HG03571 (cell line): ENCODE measurements at regions not wholly inside any gene's neighbourhood (a gene's known extent, or its start where the extent isn't known, plus 50 kb on each side); places are given as distances from the start of the nearest gene placed in this dataset.
"Not testable (repeated sequence)": the region's sequence is repeated elsewhere in the genome, so short reads cannot be mapped to it uniquely, and the experiment has no call there.

Source experiments
- ATAC-seq: cut with Tn5 transposase; IDR thresholded peaks from one replicate; pipeline ENCODE4 v1.9.1; 2021; ENCODE audit not compliant: unreplicated experiment

GRCh38 chr13:26896986-26897668 lies 136.5 kb upstream of the GPR12 start:
- ATAC-seq: no peak

GRCh38 chr13:26895808-26896466 lies 135.4 kb upstream of the GPR12 start:
- no peak for ATAC-seq

- ATAC-seq: no peak
Observed at GRCh38 chr13:26895081-26895807, 134.7 kb upstream of the GPR12 start.

- ATAC-seq: no peak
Observed at GRCh38 chr13:26888632-26889031, 128.0 kb upstream of the GPR12 start.

DNA sequence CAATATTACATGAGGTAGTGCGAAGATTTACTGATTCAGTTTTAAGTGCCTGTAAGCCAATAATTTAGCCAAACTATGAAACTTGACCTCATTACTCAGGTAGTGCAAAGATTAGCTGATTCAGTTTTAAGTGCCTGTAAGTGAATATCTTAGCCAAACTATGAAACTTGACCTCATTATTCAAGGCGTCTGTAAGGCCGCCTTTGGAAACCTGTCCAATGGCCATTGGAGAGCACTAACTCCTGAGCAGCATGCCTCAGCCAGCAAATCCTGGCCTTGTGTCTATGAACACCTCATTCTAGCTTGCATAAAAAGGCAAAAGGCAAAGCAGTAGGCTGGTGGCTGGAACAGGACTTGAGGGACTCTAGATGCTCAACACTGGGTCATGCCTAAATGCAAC lies 127.0 kb upstream of the GPR12 start:
- ATAC-seq: no peak

DNA sequence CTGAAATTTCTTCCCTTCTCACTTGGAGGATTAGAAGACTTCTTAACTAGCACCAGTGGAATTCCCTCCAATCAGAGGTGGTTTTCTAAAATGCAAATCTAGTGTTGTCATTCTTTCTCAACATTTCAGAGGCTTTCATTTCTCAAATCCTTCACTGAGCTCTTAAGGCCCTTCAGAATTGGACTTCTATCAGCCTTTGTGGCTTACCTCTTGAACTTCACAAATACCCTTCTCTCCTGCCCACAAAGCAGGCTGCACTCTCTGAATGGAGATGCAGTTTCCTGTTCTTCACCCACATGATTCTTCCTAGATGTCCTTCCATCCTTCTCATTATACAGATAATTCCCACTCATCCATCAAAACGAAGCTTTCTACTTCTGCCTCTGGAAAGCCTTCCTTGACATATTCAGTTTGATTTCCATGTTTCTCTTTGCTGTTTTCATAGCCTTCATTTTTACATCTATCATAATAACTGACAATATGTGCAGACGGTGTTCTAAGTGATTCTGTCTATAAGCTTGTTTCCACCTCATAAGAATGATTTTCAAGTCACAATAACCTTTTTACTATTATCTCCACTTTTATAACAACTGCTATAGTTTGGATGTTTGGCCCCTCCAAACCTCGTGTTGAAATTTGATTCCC lies 123.1 kb upstream of the GPR12 start:
- ATAC-seq: no peak

DNA sequence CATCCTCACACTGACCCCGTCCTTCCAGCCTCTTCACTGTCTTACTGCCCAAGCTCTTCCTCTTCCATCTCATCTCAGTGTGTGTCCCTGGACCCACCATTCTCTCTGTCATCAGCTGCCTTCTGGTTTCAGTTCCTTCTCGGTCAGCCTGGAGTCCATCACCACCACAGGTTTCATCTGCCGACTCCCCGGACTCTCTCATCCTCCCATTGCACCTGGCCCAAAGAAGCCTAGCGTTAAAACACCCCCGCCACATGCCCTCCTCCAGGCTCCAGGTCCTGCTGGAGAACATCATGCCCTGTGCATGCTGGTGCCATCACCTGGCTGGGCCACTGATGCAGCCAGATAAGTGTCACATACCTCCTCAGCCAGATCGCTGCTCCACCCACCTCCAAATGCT lies 122.1 kb upstream of the GPR12 start:
- ATAC-seq: no peak

DNA sequence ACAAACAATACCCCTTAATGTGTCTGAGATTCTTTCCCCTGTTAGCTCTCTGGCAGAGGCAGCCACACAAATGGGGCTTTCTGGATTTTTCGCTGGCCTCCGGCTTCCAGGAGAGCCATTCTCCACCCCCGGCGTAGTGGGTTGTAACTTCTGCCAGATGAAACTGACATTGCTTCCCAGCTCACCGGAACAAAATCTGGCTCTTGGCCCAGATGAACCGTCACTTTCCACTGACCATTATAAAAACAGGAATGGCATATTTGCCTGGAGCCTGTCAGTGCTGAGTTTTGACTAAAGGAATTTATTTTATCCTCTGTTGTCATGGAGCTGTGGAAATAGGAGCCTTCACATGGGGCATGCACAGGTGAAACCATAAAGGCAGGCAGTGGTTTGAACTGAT lies 120.6 kb upstream of the GPR12 start:
- ATAC-seq: no peak

- no peak for ATAC-seq
Observed at GRCh38 chr13:26880735-26881134, 120.1 kb upstream of the GPR12 start.

GRCh38 chr13:26878438-26878837 lies 117.9 kb upstream of the GPR12 start:
- no peak for ATAC-seq

DNA sequence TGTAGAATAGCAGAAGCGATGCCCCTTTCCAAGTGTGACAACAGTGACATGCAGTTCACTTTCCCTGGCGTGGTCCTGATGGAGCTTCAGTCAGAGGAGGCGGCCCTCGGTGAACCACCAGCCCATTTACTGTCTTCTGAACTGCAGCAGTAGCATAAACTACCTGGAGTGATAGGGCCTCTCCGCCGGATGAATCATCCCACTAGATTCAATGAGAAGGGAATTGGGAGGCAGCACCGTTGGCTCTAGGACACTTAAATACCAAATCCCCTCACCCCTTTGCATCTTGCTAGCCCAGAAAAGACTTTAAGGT lies 112.8 kb upstream of the GPR12 start:
- ATAC-seq: no peak

- no peak for ATAC-seq
Observed at GRCh38 chr13:26872525-26873385, 112.2 kb upstream of the GPR12 start.

DNA sequence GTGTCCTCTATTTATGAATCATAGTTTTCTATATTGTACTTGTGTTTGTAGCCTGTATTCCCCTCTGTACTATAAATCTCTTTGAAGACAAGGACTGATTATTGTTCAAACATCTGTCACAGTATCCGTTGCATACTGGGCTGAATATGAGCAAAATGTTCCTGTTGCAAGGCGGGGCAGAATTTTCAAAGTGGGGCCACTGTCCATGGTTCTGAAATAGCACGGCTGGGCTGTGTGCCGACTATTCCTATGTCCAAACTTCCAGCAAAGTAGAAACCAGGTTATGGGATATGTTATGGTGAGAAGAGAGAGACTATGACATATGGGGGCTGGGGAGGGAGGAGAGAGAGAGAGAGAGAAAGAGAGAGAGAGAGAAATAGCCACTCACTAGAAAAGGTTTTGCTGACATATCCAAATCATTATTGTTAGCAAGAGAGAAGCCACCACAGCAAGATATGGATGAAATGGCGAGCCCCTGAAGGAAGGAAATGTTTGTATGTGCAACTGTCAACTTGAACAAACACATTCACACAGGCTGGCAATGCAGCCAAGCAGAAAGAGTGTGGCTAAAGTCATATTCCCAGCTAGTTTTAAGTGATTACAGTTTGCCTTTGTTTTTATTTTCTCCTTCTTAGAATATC lies 107.0 kb upstream of the GPR12 start:
- ATAC-seq: no peak

GRCh38 chr13:26864576-26864975 lies 104.0 kb upstream of the GPR12 start:
- ATAC-seq: no peak

- ATAC-seq: no peak
Observed at GRCh38 chr13:26861941-26862340, 101.4 kb upstream of the GPR12 start.

GRCh38 chr13:26855921-26856320 lies 95.3 kb upstream of the GPR12 start:
- ATAC-seq: no peak

DNA sequence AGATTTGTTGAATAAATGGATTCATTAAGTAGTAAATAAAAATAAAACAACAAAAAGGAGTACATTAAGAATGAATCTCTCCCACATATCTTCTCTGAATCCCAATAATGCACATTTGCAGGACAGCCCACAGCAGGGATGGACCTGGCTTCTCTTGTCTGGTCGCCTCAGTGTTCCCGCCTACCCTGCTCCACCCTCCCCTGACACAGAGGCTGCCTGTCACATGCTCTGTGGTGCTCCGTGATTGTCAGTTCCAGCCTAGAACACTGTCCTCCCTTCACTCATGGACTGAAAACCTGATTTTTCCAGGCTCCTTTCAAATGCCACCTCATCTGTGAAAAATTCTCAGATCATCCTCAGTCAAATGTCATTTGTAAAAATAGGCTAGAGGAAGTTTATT lies 94.5 kb upstream of the GPR12 start:
- ATAC-seq: no peak

DNA sequence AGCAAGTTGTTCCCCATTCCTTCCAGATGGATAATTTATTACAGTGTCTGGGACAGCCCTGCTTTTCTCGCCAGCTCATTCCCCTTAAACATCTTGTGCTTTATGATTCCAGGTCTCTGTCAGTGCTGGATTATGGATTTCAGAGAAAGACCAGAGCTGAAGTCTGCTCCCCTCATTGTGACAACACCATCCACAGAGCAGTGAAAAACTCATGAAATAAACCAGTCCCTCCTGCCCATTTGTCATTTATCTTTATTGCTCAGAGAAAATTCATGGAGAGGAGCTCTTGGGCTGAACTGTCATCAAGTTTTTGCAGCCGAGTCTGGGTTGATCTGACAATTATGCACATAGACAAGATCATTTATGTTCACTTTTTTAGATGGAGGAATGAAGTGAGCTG lies 92.7 kb upstream of the GPR12 start:
- no peak for ATAC-seq

DNA sequence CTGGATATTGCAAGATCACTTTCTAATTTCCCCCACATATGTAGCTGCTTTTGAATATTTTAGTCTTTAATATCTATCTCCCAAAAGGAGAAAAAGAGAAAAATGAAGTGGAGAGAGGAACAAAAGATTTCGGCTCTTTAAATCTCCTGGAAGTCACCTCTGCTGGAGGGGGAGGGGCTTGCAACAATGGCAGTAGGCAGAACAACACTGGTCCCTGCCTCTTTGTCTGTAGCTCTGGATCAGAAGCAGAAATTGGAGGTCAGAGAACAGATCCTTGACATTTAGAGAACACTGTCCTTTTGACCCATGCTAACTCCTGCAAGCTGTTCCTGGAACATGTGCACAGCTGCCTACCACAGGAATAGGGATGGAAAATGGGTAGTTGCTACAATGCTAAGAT lies 86.7 kb upstream of the GPR12 start:
- ATAC-seq: no peak

DNA sequence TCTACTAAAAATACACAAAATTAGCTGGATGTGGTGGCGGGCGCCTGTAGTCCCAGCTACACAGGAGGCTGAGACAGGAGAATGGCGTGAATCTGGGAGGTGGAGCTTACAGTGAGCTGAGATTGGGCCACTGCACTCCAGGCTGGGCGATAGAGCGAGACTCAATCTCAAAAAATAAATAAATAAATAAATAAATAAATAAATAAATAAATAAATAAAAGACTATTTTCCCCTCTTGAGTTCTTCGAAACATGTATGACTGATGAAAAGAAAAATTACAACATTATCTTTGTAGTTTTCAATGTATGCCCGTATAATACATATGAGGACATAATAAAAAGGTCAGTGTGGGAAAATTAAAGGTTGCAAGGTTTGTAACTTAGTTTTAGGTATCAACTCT lies 84.5 kb upstream of the GPR12 start:
- not testable (repeated sequence) for ATAC-seq

DNA sequence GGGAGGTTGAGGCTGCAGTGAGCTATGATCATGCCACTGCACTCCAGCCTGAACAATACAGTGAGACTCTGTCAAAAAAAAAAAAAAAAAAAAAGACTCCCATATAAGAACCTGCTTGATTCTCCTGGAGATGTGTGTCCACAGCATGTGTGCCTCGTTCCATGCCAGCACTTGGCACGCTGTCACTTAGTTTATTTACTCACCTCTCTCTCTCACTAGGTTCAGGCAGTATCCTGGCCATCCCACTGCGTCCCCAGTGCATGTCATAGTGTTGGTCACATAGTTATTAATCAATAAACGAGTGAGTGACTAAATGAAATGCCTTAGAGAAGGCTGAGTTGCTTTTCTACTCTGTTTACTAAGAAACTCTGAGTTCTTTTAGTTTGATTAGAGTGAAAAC lies 79.1 kb upstream of the GPR12 start:
- ATAC-seq: no peak
